ENCODE measurements at regions not wholly inside any gene's neighbourhood (a gene's known extent, or its start where the extent isn't known, plus 50 kb on each side); places are given as distances from the start of the nearest gene placed in this dataset.
"Not testable (repeated sequence)": the region's sequence is repeated elsewhere in the genome, so short reads cannot be mapped to it uniquely, and the experiment has no call there.

DNA sequence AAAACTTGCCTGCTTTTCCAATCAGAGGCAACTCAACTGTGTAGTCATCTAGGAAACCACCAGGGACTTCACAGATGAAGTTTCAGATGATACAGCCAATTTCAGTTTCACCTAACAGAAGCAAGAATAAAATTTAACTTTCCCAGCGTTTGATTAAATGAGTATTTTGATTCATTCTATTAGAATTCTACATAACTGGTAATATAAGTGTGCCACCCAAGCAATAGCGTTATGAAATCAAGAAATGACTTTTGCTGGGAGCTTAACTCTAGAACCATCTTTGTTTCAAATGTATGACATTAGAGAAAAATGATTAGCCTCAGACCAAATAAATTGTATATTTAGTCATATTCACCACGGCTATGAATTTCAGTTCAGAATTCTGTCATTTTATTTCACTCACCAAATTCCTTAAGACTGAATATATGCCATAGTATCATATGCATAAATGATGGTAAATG lies 239.3 kb downstream of the NRIP1 start:
- no peak for TF ChIP-seq ZNF274 (IDR thresholded peaks at IDR 0.05; ENCODE audit: low read depth, low read length)
- H3K4me3 ChIP-seq (ENCODE audit: low read length) = no peak overlapping the region

DNA sequence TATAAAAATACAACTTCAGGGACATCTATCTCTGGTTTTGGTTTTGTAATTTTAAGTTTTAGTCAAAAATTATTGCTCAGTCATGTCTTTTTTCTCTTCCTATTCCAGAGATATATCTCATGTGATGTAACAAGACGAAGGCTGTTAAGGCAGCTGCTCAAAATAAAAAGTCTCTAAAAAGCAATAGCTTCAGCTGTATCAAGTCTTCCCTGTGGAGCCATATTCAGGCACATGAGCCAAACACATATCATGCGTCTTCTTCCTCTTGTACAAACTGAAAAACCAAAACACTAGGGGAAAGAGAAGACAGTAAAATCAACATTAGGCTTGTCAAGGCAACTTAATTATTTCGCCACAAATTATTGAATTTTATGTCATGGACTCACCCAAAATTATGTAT lies 240.7 kb downstream of the NRIP1 start:
- no peak for TF ChIP-seq ZNF274 (IDR thresholded peaks at IDR 0.05; ENCODE audit: low read depth, low read length)
- H3K4me3 ChIP-seq (ENCODE audit: low read length) = no peak overlapping the region

DNA sequence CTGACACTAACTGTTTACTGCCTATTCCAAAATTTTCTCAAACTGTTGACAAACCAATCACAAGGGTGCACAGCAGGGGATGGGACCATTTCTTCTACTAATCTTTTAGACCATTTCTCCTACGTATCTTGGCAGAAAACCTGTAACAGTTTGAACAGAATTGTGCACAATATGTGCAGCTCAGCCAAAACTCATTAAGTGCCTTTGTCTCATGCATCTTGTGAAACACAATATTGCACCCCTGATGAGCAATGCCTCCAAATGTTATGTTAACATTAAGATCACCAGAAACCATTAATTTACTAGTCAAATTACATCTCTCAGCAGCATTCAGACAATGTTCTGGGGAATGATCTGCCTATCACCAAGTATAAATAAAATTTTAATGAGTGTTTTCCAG lies 247.5 kb downstream of the NRIP1 start:
- TF ChIP-seq ZNF274 (IDR thresholded peaks at IDR 0.05; ENCODE audit: low read depth, low read length) = no peak

DNA sequence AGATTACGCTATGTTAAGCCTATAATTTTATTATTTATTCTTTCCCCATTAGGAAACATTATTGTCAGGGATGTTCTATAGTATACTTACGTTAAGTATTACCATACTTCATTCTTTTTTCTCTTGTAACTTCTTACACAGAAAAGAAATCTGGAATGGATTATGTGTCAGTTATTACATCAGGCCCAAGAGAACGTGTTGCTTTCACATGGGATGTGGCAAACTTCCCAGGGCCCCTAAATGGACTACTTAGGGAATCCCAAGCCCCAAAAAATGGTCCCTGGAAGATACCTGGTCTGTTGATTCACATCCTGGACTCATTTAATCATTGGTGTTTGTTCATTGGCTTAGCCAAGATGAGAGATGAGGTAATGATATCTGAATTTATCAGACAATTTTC lies 249.8 kb downstream of the NRIP1 start:
- no peak overlapping the region for H3K4me3 ChIP-seq (ENCODE audit: low read length)
- no peak for TF ChIP-seq ZNF274 (IDR thresholded peaks at IDR 0.05; ENCODE audit: low read depth, low read length)

More for the DNA sequence above, 247.5 kb downstream of the NRIP1 start:
- H3K4me3 ChIP-seq (ENCODE audit: low read length) = no peak overlapping the region

DNA sequence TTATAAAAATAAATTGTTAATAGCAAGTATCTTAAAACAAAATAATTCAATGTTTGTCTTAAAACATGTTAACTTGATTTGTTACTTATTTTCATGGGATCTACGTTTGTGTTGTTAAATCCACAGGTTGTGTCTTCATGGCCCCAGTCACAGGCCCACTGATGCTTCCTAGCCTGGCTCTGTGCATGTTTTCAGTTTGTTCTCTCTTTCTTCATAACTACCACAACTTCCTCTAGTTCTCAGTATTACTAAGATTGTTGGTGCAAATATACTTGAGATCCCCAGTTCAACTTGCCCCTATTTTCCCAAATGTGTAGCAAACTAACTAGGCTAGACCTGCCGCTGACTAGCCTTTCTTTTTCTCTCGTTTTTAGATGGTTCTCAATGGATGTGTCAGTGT lies 250.5 kb downstream of the NRIP1 start:
- TF ChIP-seq ZNF274 (IDR thresholded peaks at IDR 0.05; ENCODE audit: low read depth, low read length) = no peak
- no peak overlapping the region for H3K4me3 ChIP-seq (ENCODE audit: low read length)

DNA sequence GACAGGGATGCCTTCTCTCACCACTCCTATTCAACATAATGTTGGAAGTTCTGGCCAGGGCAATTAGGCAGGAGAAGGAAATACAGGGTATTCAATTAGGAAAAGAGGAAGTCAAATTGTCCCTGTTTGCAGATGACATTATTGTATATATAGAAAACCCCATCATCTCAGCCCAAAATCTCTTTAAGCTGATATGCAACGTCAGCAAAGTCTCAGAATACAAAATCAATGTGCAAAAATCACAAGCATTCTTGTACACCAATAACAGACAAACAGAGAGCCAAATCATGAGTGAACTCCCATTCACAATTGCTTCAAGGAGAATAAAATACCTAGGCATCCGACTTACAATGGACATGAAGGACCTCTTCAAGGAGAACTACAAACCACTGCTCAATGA lies 258.1 kb upstream of the SAMSN1 start:
- not testable (repeated sequence) for H3K4me3 ChIP-seq (ENCODE audit: low read length)

DNA sequence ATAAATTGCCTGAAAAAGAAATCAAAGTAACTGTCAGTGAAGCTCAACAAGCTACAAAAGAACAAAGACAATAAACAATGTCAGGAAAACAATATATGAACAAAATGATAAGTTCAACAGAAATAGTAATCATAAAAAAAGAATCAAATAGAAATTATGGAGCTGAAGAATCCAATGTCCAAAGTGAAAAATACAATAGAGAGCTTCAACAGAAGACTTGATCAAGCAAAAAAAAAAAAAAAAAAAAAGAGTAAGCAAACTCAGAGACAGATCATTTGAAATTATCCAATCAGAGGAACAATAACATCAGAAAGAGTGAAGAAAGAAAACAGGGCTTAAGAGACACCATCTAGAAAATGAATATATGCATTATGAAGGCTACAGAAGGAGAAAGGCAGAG lies 251.4 kb upstream of the SAMSN1 start:
- TF ChIP-seq ZNF274 (IDR thresholded peaks at IDR 0.05; ENCODE audit: low read depth, low read length) = no peak

DNA sequence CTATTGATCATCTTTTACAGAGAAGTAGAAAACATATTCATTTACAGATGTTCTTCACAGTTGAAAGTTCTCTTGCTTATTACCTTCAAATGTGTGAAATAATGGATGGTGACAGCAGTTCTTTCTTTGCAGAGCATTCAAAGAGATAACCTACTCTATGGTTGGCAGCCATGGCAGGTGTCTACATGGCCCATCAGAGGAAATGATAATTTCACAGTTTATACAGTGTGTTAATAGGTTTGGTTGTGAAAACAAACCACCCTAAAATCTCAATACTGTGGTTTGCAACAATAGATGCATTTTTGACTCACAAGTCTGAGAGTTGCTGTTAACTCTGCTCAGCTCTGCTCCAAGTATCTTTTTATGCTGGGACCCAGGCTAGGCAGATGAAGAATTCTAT lies 241.2 kb upstream of the SAMSN1 start:
- TF ChIP-seq ZNF274 (IDR thresholded peaks at IDR 0.05; ENCODE audit: low read depth, low read length) = no peak
- no peak overlapping the region for H3K4me3 ChIP-seq (ENCODE audit: low read length)

More for the DNA sequence above, 251.4 kb upstream of the SAMSN1 start:
- H3K4me3 ChIP-seq (ENCODE audit: low read length) = no peak overlapping the region

DNA sequence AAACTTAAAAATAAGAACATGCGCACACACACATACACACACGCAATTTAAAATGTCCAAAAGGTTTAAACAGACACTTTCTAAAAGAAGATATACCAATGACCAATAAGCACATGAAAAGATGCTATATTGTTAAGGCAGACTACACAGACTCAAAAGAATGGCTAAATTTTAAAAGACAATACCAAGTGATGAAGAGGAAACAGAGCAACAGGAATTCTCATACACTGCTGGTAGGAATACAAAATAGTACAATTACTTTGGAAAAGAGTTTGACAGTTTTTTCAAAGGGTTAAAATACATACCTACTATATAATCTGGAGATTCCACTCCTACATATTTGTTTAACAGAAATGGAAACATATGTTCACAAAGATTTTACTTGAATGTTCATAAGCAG lies 239.6 kb upstream of the SAMSN1 start:
- no peak for TF ChIP-seq ZNF274 (IDR thresholded peaks at IDR 0.05; ENCODE audit: low read depth, low read length)
- no peak overlapping the region for H3K4me3 ChIP-seq (ENCODE audit: low read length)

DNA sequence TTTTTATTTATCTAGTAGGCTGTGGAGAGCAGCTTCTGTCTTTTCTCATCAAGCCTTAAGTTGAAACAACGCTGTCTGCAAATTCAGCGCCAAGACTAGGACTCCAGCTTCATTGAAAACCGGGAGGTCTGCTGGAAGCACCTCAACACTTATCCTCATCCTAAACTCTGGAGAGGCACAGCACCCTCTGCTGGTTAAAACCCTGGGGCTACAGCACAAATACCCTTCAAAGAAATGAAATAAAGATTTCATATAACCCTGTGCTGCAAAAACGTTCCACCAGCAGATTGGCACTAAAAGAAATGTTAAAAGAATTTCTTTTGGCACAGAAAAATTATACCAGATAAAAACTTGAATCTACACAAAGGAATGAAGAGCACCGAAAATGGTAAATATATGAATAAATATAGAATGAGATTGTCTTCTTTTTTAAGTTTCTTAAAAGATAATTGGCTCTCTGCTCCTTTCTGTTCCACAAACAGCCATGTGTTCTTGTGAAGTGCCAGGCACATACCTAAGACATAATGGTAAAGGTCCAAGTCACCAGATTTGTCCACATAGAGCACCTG lies 227.7 kb upstream of the SAMSN1 start:
- no peak for TF ChIP-seq ZNF274 (IDR thresholded peaks at IDR 0.05; ENCODE audit: low read depth, low read length)
- H3K4me3 ChIP-seq (ENCODE audit: low read length) = no peak overlapping the region

DNA sequence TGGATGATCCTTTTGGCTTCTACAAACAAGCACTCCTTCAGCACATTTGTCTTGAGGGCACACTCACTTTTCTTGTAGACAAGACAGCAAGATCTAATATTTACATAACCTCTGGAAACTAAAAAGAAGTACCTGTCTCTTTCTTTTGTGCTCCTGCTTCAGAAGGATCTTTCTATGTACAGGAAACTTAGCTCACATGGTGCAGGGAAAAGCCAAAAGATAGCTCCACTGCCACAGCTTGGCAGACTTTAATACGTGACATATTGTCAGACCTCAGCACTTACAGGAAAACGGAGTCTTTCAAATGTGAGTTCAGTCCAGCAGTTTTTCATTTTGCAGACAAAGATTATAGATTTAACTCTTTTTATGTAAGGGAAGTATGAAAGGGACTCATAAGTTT lies 225.5 kb upstream of the SAMSN1 start:
- H3K4me3 ChIP-seq (ENCODE audit: low read length) = no peak overlapping the region
- TF ChIP-seq ZNF274 (IDR thresholded peaks at IDR 0.05; ENCODE audit: low read depth, low read length) = no peak

DNA sequence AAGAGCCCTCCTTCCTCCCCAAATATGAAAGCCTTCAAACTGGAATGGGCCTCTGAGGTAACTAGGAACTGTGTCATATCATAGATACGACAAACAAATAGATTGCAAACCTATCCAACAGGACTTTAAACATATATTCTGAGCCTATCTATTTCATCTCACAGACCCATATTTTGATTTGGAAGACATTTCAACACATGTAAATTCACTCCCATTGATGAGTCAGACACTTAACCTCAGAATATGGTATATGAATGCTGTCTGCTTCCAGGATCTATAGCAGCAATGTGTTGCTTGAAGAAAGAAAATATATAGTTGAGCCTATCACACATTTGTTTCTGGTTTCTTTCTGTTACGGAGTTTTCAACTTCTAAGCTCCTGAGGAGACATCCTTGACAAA lies 221.9 kb upstream of the SAMSN1 start:
- no peak overlapping the region for H3K4me3 ChIP-seq (ENCODE audit: low read length)
- no peak for TF ChIP-seq ZNF274 (IDR thresholded peaks at IDR 0.05; ENCODE audit: low read depth, low read length)

DNA sequence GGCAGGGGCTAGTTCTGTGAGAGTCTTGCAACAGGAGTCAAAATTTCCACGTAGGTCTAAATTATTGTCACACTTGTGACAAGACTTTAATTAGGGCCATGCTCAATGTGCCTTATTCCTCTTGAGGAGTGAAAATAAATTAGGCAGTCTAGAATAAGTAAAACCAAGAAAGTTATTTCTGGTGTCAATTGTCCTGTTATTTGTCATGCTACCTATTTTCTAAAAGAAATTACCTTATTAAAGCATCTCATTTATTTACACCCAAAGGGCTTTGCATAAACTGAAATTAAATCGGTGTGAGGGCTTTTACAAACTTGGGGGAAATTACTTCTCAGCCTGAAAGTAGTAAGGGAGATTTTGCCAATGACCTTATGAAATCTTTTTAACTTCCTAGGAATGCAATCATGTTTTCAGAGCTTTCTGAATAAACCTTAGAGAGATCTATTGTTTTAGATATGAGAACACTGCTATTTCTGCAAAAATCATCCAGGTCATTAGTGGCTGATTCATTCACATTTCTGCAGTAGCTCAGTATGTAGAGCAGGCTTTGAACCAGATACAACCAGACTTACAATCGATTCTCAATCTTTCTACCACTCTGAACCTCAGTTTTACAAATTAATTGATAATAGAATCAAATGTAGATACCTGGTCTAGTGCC lies 221.2 kb upstream of the SAMSN1 start:
- no peak overlapping the region for H3K4me3 ChIP-seq (ENCODE audit: low read length)
- no peak for TF ChIP-seq ZNF274 (IDR thresholded peaks at IDR 0.05; ENCODE audit: low read depth, low read length)

DNA sequence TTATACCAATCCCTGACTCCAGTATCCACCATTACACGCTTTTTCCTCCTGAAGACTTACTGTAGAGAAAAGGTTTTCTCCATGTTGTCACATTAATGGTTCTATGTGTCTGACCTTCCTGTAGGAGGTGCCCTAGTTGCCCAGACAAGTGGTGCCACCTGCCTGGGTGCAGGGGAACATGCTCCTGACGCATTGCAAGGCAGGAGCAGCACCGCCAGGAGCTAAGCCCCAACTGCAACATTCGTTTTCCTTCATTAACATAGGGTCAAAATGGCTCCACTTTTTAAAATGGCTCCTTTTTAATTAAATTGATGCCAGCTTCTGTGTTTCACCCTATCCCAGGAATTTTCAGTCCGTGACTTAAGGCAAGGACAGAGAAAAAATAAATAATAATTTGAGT lies 220.1 kb upstream of the SAMSN1 start:
- TF ChIP-seq ZNF274 (IDR thresholded peaks at IDR 0.05; ENCODE audit: low read depth, low read length) = no peak
- no peak overlapping the region for H3K4me3 ChIP-seq (ENCODE audit: low read length)

DNA sequence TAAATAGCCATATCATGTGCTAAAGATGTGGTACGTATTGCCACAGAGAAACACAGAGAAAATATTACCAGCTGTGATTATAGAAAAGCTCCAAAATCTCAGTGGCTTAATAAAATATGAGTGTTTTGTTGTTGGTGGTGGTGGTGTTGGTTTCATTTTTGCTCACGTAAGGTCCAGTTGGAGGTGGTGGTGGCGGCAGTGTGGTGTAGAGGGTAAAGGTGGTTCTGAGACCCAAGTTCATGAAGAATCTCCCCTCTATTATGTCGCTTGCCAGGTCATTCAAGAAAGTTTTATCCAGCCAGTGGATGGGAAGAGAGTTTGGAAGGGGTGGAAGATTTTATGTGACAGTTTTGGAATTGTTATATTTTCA lies 217.6 kb upstream of the SAMSN1 start:
- no peak for TF ChIP-seq ZNF274 (IDR thresholded peaks at IDR 0.05; ENCODE audit: low read depth, low read length)
- H3K4me3 ChIP-seq (ENCODE audit: low read length) = no peak overlapping the region; the same call in 1 of the 2 replicates

Measured in GM08714 (cell line).